Mesendoderm (in vitro differentiated cells): ENCODE measurements at regions not wholly inside any gene's neighbourhood (a gene's known extent, or its start where the extent isn't known, plus 50 kb on each side); places are given as distances from the start of the nearest gene placed in this dataset.

Experiments used
- DNase-seq: peaks from one replicate; pipeline ENCODE4 v3.0.0; 2013
- H2AK5ac ChIP-seq: 2 replicates; pipeline ENCODE4 v1.6.1; 2013; ENCODE audit warnings: low read length, inconsistent platforms
- H2BK120ac ChIP-seq: 2 replicates; pipeline ENCODE4 v1.6.1; 2013; ENCODE audit warnings: low read depth, mild to moderate bottlenecking, low read length, moderate library complexity, mixed read lengths
- H2BK15ac ChIP-seq: replicated peaks from 2 replicates; pipeline ENCODE4 v1.6.1; 2013; ENCODE audit warnings: low read depth, mild to moderate bottlenecking, moderate library complexity
- H2BK5ac ChIP-seq: 2 replicates; pipeline ENCODE4 v1.6.1; 2013; ENCODE audit warnings: low read length, inconsistent platforms
- H3K18ac ChIP-seq: 2 replicates; pipeline ENCODE4 v1.6.1; 2013; ENCODE audit warnings: mild to moderate bottlenecking, low read length, mixed read lengths
- H3K23ac ChIP-seq: one replicate; pipeline ENCODE4 v1.6.1; 2013; ENCODE audit warnings: low read length
- H3K27ac ChIP-seq: 2 replicates; pipeline ENCODE4 v1.5.1; 2013; ENCODE audit warnings: low read depth, mild to moderate bottlenecking, inconsistent platforms, low read length, moderate library complexity
- H3K27me3 ChIP-seq: 2 replicates; pipeline ENCODE4 v1.6.1; 2013; ENCODE audit warnings: low read length, control low read depth, mild to moderate bottlenecking, inconsistent platforms; ENCODE audit not compliant: insufficient read depth, poor library complexity
- H3K36me3 ChIP-seq: 2 replicates; pipeline ENCODE4 v1.6.1; 2013; ENCODE audit warnings: low read length, inconsistent platforms; ENCODE audit not compliant: control insufficient read depth, insufficient read depth
- H3K4ac ChIP-seq: one replicate; pipeline ENCODE4 v1.6.1; 2013; ENCODE audit warnings: low read depth, mild to moderate bottlenecking, low read length, moderate library complexity
- H3K4me1 ChIP-seq: 2 replicates; pipeline ENCODE4 v1.6.1; 2013; ENCODE audit warnings: low read depth, low read length, inconsistent platforms; ENCODE audit not compliant: control insufficient read depth
- H3K4me2 ChIP-seq: 2 replicates; pipeline ENCODE4 v1.6.1; 2013; ENCODE audit warnings: low read length
- H3K4me3 ChIP-seq: 2 replicates; pipeline ENCODE4 v1.5.1; 2013; ENCODE audit warnings: mild to moderate bottlenecking, low read length
- H3K56ac ChIP-seq: one replicate; pipeline ENCODE4 v1.6.1; 2013; ENCODE audit warnings: low read length
- H3K79me1 ChIP-seq: 2 replicates; pipeline ENCODE4 v1.6.1; 2013; ENCODE audit warnings: low read length, inconsistent platforms
- H3K79me2 ChIP-seq: 2 replicates; pipeline ENCODE4 v1.6.1; 2013; ENCODE audit warnings: mild to moderate bottlenecking, low read length; ENCODE audit not compliant: control insufficient read depth, insufficient read depth
- H3K9ac ChIP-seq: 2 replicates; pipeline ENCODE4 v1.6.1; 2013; ENCODE audit warnings: low read length, inconsistent platforms
- H4K5ac ChIP-seq: one replicate; pipeline ENCODE4 v1.6.1; 2013; ENCODE audit warnings: low read length
- H4K8ac ChIP-seq: one replicate; pipeline ENCODE4 v1.6.1; 2013; ENCODE audit warnings: low read depth, mild to moderate bottlenecking, control low read depth, low read length, moderate library complexity
- WGBS: extraction: QIAGEN DNeasy Blood & Tissue Kit; methylation state at CpG from one replicate; pipeline ENCODE4 v1.1.7; 2013; ENCODE audit warnings: low lambda C conversion rate, missing lambda C conversion rate; ENCODE audit not compliant: insufficient coverage; ENCODE audit errors: extremely low coverage; 5-methylcytosine and 5-hydroxymethylcytosine counted together

DNA sequence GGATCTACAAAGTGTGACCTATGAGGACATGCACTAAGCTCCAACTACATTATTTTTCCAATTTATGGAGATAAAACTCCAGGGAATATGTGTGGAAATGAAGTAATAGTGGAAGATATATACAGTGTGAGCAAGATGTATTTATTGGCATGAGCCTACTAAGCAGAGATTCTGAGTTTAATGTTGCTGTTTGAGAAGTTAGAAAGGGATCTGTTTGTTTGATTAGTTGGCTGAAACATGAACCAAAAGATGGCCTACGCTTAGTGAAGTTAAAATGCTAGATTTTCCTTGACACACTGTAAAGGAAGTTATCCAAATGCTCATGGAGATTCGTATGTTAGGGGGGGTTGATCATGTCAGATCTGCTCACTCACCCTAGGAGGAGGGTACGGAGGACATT lies 621.7 kb downstream of the TMEM182 start:
- H3K27me3 ChIP-seq: no peaks in the 10 kb centered on the region
- H2AK5ac ChIP-seq: no peak overlapping the region
- no CpG with 5 or more reads among the region's 3 CpGs for WGBS

DNA sequence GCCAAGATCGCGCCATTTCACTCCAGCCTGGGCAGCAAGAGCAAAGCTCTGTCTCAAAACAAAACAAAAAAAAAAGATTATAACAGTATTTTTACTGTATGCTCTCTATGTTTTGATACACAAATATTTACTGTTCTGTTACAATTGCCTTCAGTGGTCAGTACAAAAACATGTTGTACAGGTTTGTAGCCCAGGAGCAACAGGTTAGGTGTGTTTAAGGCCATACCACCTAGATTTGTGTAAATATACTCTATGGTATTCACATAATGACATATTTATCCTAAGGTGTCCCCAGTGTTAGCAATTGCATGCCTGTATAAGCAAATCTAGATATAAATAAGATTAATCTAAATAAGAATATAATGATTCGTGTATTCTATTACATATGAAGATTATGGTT lies 625.0 kb downstream of the TMEM182 start:
- Histone ChIP-seq H3K4ac (no peak overlapping the region), H2AK5ac (no peak overlapping the region), H3K4me2 (no peak overlapping the region), H2BK15ac (no peak overlapping the region), H3K23ac (no peak overlapping the region), H3K79me2 (no peaks in the 10 kb centered on the region), H3K27me3 (no peaks in the 10 kb centered on the region), H3K79me1 (no peaks in the 10 kb centered on the region), H3K18ac (no peak overlapping the region), H2BK5ac (no peak overlapping the region), H4K8ac (no peak overlapping the region), H3K4me3 (no peak overlapping the region), H4K5ac (no peak overlapping the region), H3K4me1 (no peaks in the 10 kb centered on the region), H3K36me3 (no peaks in the 10 kb centered on the region), H2BK120ac (no peak overlapping the region), H3K56ac (no peak overlapping the region), H3K27ac (no peak overlapping the region), H3K9ac (no peak overlapping the region)
- WGBS: no CpG with 5 or more reads among the region's 3 CpGs
- no peak for DNase-seq

More for the DNA sequence above, 621.7 kb downstream of the TMEM182 start:
- Histone ChIP-seq H3K4me3 (no peak overlapping the region), H3K9ac (no peak overlapping the region), H3K18ac (no peak overlapping the region), H3K23ac (no peak overlapping the region), H3K79me2 (no peaks in the 10 kb centered on the region), H3K56ac (no peak overlapping the region), H3K4me1 (no peaks in the 10 kb centered on the region), H3K79me1 (no peaks in the 10 kb centered on the region), H3K36me3 (no peaks in the 10 kb centered on the region), H2BK120ac (no peak overlapping the region), H2BK15ac (peak overlapping the region; percentile 88), H3K4ac (no peak overlapping the region), H4K5ac (no peak overlapping the region), H3K27ac (no peak overlapping the region), H3K4me2 (no peak overlapping the region), H2BK5ac (no peak overlapping the region), H4K8ac (no peak overlapping the region)
- DNase-seq: no peak

DNA sequence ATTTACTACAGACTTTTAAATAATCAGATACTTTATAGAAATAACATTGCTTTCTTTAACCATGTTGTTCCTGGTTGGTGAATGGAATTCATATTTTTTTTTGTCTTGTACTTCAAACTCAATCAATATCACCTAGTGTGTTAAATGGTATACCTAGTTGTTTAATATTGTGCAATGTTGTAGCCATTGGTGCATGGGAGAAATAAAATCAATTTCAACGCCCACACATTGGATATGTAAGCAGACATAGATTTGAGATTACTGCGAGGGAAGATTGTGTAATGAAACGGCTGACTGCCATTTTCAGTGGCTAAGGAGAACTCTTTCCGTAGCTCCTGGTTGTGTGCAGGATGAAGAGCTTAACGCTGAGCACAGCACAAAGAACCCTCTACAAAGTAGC lies 626.1 kb downstream of the TMEM182 start:
- WGBS: no CpG with 5 or more reads among the region's 5 CpGs
- Histone ChIP-seq H3K4me1 (no peaks in the 10 kb centered on the region), H4K5ac (no peak overlapping the region)

DNA sequence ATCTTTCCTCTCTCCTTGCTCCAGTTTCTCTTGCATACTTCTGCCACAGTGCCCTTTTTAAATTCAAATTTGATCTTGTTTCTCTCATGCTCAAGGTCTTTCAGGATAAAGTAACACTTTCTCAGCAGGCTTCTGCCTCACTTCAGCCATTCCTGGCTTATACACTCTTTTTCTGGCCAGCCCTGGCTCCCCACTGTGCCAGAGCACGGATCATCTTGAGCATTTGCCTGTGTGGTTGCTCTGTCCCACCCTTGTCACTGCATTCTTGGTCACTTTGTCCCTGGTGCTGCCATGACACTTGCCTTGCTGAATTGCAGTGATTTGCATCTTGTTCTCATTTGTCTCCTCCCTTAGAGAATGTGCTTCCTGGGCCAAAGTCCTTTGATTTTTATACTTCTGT lies 634.3 kb downstream of the TMEM182 start:
- Histone ChIP-seq H2BK120ac (no peak overlapping the region), H3K9ac (no peak overlapping the region), H3K36me3 (no peaks in the 10 kb centered on the region), H2BK5ac (no peak overlapping the region), H3K4me1 (no peaks in the 10 kb centered on the region), H3K27ac (no peak overlapping the region), H3K79me2 (no peaks in the 10 kb centered on the region), H4K8ac (no peak overlapping the region), H3K4me2 (no peak overlapping the region), H3K18ac (no peak overlapping the region), H3K56ac (no peak overlapping the region), H3K4ac (no peak overlapping the region), H3K79me1 (no peaks in the 10 kb centered on the region), H3K27me3 (no peaks in the 10 kb centered on the region), H3K23ac (no peak overlapping the region), H4K5ac (no peak overlapping the region), H2AK5ac (no peak overlapping the region), H3K4me3 (no peak overlapping the region), H2BK15ac (no peak overlapping the region)
- WGBS: no CpG with 5 or more reads among the region's 1 CpG
- peak; percentile 86 for DNase-seq

More for the DNA sequence above, 626.1 kb downstream of the TMEM182 start:
- DNase-seq: no peak
- H3K27me3 ChIP-seq: no peaks in the 10 kb centered on the region
- H3K36me3 ChIP-seq: no peaks in the 10 kb centered on the region
- no peaks in the 10 kb centered on the region for H3K79me1 ChIP-seq
- H2AK5ac ChIP-seq: no peak overlapping the region
- no peak overlapping the region for H2BK120ac ChIP-seq
- no peak overlapping the region for H2BK15ac ChIP-seq
- no peak overlapping the region for H3K4ac ChIP-seq
- H3K23ac ChIP-seq: no peak overlapping the region
- H3K9ac ChIP-seq: no peak overlapping the region
- no peak overlapping the region for H2BK5ac ChIP-seq
- no peak overlapping the region for H3K18ac ChIP-seq
- H3K56ac ChIP-seq: no peak overlapping the region
- H3K4me2 ChIP-seq: no peak overlapping the region
- H3K4me3 ChIP-seq: no peak overlapping the region
- no peak overlapping the region for H4K8ac ChIP-seq
- no peaks in the 10 kb centered on the region for H3K79me2 ChIP-seq
- no peak overlapping the region for H3K27ac ChIP-seq

DNA sequence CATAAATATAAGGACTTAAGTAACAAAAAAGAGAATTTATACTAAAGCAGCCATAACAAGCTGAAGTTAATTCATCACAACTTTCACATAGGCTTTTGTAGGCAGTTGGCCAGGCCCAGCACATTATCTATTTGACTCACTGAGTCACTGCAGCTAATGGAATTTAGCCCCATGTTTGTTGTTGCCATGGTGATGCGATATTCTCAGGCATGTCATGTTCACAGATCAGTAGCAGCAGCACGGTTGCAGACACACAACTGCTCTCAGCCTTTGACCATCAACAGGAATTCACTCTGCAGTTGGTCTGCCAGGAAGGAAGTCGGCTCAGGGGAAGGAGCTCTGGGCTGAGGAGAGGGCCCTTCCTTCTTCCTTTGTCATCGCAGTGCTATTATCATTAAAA lies 639.8 kb downstream of the TMEM182 start:
- Histone ChIP-seq H3K4me1 (no peaks in the 10 kb centered on the region), H4K5ac (no peak overlapping the region), H3K4me3 (no peak overlapping the region), H2BK120ac (no peak overlapping the region), H3K79me2 (no peaks in the 10 kb centered on the region), H3K27me3 (no peaks in the 10 kb centered on the region), H3K36me3 (no peaks in the 10 kb centered on the region), H3K23ac (no peak overlapping the region), H2AK5ac (no peak overlapping the region), H3K27ac (peak overlapping the region; percentile 83), H3K79me1 (no peaks in the 10 kb centered on the region), H3K18ac (peak overlapping the region; percentile 97), H3K4ac (no peak overlapping the region), H3K9ac (no peak overlapping the region), H2BK15ac (no peak overlapping the region), H3K4me2 (no peak overlapping the region), H4K8ac (no peak overlapping the region), H3K56ac (peak overlapping the region; percentile 35), H2BK5ac (no peak overlapping the region)
- peak; percentile 99 for DNase-seq
- no CpG with 5 or more reads among the region's 4 CpGs for WGBS

DNA sequence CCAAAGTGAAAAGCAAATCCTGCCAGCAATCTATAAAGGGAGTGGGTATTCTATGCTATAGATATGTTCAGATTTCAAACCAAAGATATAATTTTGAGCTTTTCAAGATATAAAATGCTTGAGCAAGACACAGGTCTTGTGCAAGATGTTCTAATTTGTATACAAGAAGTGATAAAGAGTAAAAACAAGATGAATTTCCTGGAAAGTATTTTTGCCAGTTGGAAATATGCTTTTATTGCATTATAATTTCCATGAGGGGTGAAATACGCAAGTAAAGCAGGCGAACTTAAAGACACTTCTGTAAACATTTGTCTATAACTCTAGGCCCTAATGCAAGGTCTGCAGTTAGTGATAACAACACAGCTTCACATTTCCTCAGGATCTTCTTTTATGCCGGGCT lies 640.5 kb downstream of the TMEM182 start:
- Histone ChIP-seq H3K56ac (peak overlapping the region; percentile 18), H4K5ac (no peak overlapping the region), H4K8ac (no peak overlapping the region), H3K23ac (no peak overlapping the region), H2AK5ac (no peak overlapping the region), H3K4me1 (no peaks in the 10 kb centered on the region), H3K4me3 (no peak overlapping the region), H3K4ac (peak overlapping the region; percentile 36), H2BK5ac (peak overlapping the region; percentile 61), H3K9ac (no peak overlapping the region), H2BK15ac (peak overlapping the region; percentile 57), H3K36me3 (no peaks in the 10 kb centered on the region), H3K18ac (peak overlapping the region; percentile 97), H3K79me1 (no peaks in the 10 kb centered on the region), H3K27me3 (no peaks in the 10 kb centered on the region), H3K4me2 (no peak overlapping the region), H2BK120ac (peak overlapping the region; percentile 89), H3K27ac (peak overlapping the region; percentile 87), H3K79me2 (no peaks in the 10 kb centered on the region)
- no CpG with 5 or more reads among the region's 3 CpGs for WGBS
- DNase-seq: no peak
